ENCODE measurements at regions not wholly inside any gene's neighbourhood (a gene's known extent, or its start where the extent isn't known, plus 50 kb on each side); places are given as distances from the start of the nearest gene placed in this dataset.
"Not testable (repeated sequence)": the region's sequence is repeated elsewhere in the genome, so short reads cannot be mapped to it uniquely, and the experiment has no call there.

DNA sequence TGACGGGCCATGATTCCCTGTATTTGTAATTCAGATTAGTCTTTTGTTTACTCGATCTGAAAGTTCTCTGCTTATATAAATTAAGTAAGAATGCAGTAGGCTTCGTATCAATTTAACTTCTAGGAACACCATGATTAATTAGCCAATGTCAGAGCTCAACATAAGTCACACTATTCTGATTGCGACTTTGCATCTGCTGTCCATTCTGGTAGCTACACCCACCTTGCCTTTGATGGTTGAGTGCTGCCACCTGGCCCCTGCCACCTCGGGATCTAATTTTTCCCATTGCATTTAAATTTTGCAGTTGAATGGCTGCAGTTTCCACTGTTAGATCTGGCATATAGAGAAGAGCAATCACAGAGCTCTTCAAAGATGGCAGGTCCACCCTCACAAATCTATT lies 140.0 kb downstream of the LTN1 start:
- Histone ChIP-seq H3K27me3 (replicated peaks; ENCODE audit: control insufficient read depth, insufficient read depth, low read length) (no peaks in the 10 kb centered on the region), H3K9me3 (no peaks in the 10 kb centered on the region), H3K4me3 (ENCODE audit: low read depth, low read length) (no peak overlapping the region), H3K4me1 (no peaks in the 10 kb centered on the region), H3K36me3 (ENCODE audit: control insufficient read depth, insufficient read depth, low read length) (no peaks in the 10 kb centered on the region)
- Mint-ChIP-seq H3K36me3 (ENCODE audit: insufficient read depth, unreplicated experiment) (no peaks in the 10 kb centered on the region), H3K9me3 (ENCODE audit: unreplicated experiment) (no peaks in the 10 kb centered on the region), H3K4me1 (ENCODE audit: low read depth, unreplicated experiment) (no peaks in the 10 kb centered on the region), H3K4me3 (ENCODE audit: unreplicated experiment) (no peak overlapping the region), H3K27me3 (ENCODE audit: insufficient read depth, unreplicated experiment) (no peaks in the 10 kb centered on the region), H3K27ac (ENCODE audit: unreplicated experiment) (no peak overlapping the region)
- ChIA-PET CTCF (interaction anchor here (1.7 kb wide), 1 partner anchor 12 kb away, joined by 4 read pairs; no protein-coding TSS in a partner anchor), POLR2A (no interaction called here)
- BruUV-seq (replicated peaks) = no TSS peak
- TF ChIP-seq, protein P1, sequence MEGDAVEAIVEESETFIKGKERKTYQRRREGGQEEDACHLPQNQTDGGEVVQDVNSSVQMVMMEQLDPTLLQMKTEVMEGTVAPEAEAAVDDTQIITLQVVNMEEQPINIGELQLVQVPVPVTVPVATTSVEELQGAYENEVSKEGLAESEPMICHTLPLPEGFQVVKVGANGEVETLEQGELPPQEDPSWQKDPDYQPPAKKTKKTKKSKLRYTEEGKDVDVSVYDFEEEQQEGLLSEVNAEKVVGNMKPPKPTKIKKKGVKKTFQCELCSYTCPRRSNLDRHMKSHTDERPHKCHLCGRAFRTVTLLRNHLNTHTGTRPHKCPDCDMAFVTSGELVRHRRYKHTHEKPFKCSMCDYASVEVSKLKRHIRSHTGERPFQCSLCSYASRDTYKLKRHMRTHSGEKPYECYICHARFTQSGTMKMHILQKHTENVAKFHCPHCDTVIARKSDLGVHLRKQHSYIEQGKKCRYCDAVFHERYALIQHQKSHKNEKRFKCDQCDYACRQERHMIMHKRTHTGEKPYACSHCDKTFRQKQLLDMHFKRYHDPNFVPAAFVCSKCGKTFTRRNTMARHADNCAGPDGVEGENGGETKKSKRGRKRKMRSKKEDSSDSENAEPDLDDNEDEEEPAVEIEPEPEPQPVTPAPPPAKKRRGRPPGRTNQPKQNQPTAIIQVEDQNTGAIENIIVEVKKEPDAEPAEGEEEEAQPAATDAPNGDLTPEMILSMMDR (IDR thresholded peaks at IDR 0.05; ENCODE audit: insufficient read depth in 1 of 2, low read depth in 1 of 2, low read length in 1 of 2, severe bottlenecking in 1 of 2, unreplicated experiment in 1 of 2) = no peak
- intact Hi-C loops (cut with micrococcal nuclease; ENCODE audit: unreplicated experiment) = no loop called here
- no peak for DNase-seq

DNA sequence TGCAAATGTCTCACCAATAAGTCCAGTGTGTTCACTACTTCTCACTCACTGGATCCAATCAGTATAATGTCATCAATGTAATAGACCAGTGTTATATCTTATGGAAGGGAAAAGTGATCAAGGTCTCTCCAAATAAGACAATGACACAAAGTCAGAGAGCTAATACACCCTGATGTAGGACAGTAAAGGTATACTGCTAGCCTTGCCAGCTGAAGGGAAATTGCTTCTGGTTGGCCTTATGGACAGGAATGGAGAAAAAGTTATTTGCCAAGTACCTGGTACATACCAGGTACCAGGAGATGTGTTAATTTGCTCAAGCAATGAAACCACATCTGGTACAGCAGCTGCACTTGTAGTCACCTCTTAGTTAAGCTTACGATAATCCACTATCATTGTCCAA lies 141.0 kb downstream of the LTN1 start:
- ChIA-PET POLR2A (no interaction called here), CTCF (no interaction called here)

DNA sequence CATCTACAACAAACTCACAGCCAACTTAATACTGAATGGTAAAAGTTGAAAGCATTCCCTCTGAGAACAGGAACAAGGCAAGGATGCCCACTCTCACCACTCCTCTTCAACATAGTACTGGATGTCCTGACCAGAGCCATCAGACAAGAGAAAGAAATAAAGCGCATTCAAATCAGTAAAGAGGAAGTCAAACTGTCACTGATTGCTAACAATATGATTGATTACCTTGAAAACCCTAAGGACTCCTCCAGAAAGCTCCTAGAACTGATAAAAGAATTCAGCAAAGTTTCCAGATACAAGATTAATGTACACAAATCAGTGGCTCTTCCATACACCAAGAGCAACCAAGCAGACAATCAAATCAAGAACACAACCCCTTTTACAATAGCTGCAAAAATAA lies 153.4 kb downstream of the LTN1 start:
- H3K4me1 Mint-ChIP-seq (ENCODE audit: low read depth, unreplicated experiment); H3K4me3 ChIP-seq (ENCODE audit: low read depth, low read length); H3K4me3 Mint-ChIP-seq (ENCODE audit: unreplicated experiment); H3K9me3 ChIP-seq; POLR2A ChIA-PET; H3K36me3 ChIP-seq (ENCODE audit: control insufficient read depth, insufficient read depth, low read length); DNase-seq; CTCF ChIA-PET; BruUV-seq (replicated peaks); H3K27me3 ChIP-seq (replicated peaks; ENCODE audit: control insufficient read depth, insufficient read depth, low read length); intact Hi-C loops (cut with micrococcal nuclease; ENCODE audit: unreplicated experiment); H3K36me3 Mint-ChIP-seq (ENCODE audit: insufficient read depth, unreplicated experiment); H3K4me1 ChIP-seq; H3K27me3 Mint-ChIP-seq (ENCODE audit: insufficient read depth, unreplicated experiment); H3K27ac Mint-ChIP-seq (ENCODE audit: unreplicated experiment): not testable (repeated sequence)
- H3K9me3 Mint-ChIP-seq (ENCODE audit: unreplicated experiment) = peaks cover 11% of the 10 kb centered on the region

More for the DNA sequence above, 141.0 kb downstream of the LTN1 start:
- Mint-ChIP-seq H3K27ac (ENCODE audit: unreplicated experiment) (no peak overlapping the region), H3K4me1 (ENCODE audit: low read depth, unreplicated experiment) (no peaks in the 10 kb centered on the region), H3K36me3 (ENCODE audit: insufficient read depth, unreplicated experiment) (no peaks in the 10 kb centered on the region), H3K4me3 (ENCODE audit: unreplicated experiment) (no peak overlapping the region), H3K27me3 (ENCODE audit: insufficient read depth, unreplicated experiment) (no peaks in the 10 kb centered on the region), H3K9me3 (ENCODE audit: unreplicated experiment) (no peaks in the 10 kb centered on the region)
- intact Hi-C loops (cut with micrococcal nuclease; ENCODE audit: unreplicated experiment) = no loop called here
- Histone ChIP-seq H3K4me1 (no peaks in the 10 kb centered on the region), H3K9me3 (no peaks in the 10 kb centered on the region), H3K27me3 (replicated peaks; ENCODE audit: control insufficient read depth, insufficient read depth, low read length) (no peaks in the 10 kb centered on the region), H3K4me3 (ENCODE audit: low read depth, low read length) (no peak overlapping the region), H3K36me3 (ENCODE audit: control insufficient read depth, insufficient read depth, low read length) (no peaks in the 10 kb centered on the region)
- no peak for DNase-seq
- TF ChIP-seq, protein P1 (IDR thresholded peaks at IDR 0.05; ENCODE audit: insufficient read depth in 1 of 2, low read depth in 1 of 2, low read length in 1 of 2, severe bottlenecking in 1 of 2, unreplicated experiment in 1 of 2) = no peak
- no TSS peak for BruUV-seq (replicated peaks)

DNA sequence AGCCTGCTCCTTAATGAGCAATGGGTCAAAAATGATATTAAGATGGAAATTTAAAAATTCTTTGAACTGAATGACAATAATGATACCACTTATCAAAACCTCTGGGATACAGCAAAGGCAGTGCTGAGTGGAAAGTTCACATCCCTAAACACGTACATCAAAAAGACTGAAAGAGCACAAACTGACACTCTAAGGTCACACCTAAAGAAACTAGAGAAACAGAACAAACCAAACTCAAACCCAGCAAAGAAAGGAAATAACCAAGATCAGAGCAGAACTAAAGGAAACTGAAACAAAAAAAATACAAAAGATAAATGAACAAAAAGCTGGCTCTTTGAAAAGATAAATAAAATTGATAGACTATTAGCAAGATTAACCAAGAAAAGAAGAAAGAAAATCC lies 155.3 kb downstream of the LTN1 start:
- H3K36me3 ChIP-seq (ENCODE audit: control insufficient read depth, insufficient read depth, low read length); H3K4me3 ChIP-seq (ENCODE audit: low read depth, low read length); H3K27me3 ChIP-seq (replicated peaks; ENCODE audit: control insufficient read depth, insufficient read depth, low read length); H3K4me3 Mint-ChIP-seq (ENCODE audit: unreplicated experiment); H3K4me1 ChIP-seq; H3K9me3 ChIP-seq; intact Hi-C loops (cut with micrococcal nuclease; ENCODE audit: unreplicated experiment); H3K27me3 Mint-ChIP-seq (ENCODE audit: insufficient read depth, unreplicated experiment); BruUV-seq (replicated peaks); DNase-seq; H3K36me3 Mint-ChIP-seq (ENCODE audit: insufficient read depth, unreplicated experiment); H3K4me1 Mint-ChIP-seq (ENCODE audit: low read depth, unreplicated experiment); H3K27ac Mint-ChIP-seq (ENCODE audit: unreplicated experiment); POLR2A ChIA-PET: not testable (repeated sequence)
- H3K9me3 Mint-ChIP-seq (ENCODE audit: unreplicated experiment) = peaks cover 11% of the 10 kb centered on the region
- CTCF ChIA-PET = interaction anchor here (0.6 kb wide), 1 partner anchor 472 kb away, joined by 3 read pairs; no protein-coding TSS in a partner anchor

DNA sequence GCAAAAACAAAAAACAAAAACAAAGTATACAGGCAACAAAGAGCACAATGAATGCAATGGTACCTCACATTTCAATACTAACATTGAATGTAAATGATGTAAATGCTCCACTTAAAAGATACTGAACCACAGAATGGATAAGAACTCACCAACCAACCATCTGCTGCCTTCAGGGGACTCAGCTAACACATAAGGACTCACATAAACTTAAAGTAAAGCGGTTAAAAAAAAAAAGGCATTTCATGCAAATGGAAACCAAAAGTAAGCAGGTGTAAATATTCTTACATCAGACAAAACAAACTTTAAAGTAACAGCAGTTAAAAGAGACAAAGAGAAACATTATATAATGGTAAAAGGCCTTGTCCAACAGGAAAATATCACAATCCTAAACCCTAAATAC lies 156.1 kb downstream of the LTN1 start:
- H3K36me3 ChIP-seq (ENCODE audit: control insufficient read depth, insufficient read depth, low read length); POLR2A ChIA-PET; H3K27ac Mint-ChIP-seq (ENCODE audit: unreplicated experiment); H3K9me3 ChIP-seq; H3K4me3 Mint-ChIP-seq (ENCODE audit: unreplicated experiment); H3K4me3 ChIP-seq (ENCODE audit: low read depth, low read length); H3K27me3 Mint-ChIP-seq (ENCODE audit: insufficient read depth, unreplicated experiment); intact Hi-C loops (cut with micrococcal nuclease; ENCODE audit: unreplicated experiment); BruUV-seq (replicated peaks); H3K36me3 Mint-ChIP-seq (ENCODE audit: insufficient read depth, unreplicated experiment); H3K27me3 ChIP-seq (replicated peaks; ENCODE audit: control insufficient read depth, insufficient read depth, low read length); H3K4me1 ChIP-seq; DNase-seq; H3K4me1 Mint-ChIP-seq (ENCODE audit: low read depth, unreplicated experiment); CTCF ChIA-PET: not testable (repeated sequence)
- H3K9me3 Mint-ChIP-seq (ENCODE audit: unreplicated experiment) = peaks cover 11% of the 10 kb centered on the region

Measured in Caco-2 (cell line).